Neural progenitor cell (in vitro differentiated cells): ENCODE measurements at regions not wholly inside any gene's neighbourhood (a gene's known extent, or its start where the extent isn't known, plus 50 kb on each side); places are given as distances from the start of the nearest gene placed in this dataset.

Experiments
- DNase-seq: peaks from one replicate; pipeline ENCODE4 v3.0.0-alpha.2; 2016; ENCODE audit warnings: low spot score
- H2AFZ ChIP-seq: fragments of 200-600 bp; sonication (generic); replicated peaks from 2 replicates; pipeline ENCODE4 v1.6.1; 2016; ENCODE audit warnings: antibody characterized with exemption
- H3F3A ChIP-seq: fragments of 200-600 bp; sonication (generic); 2 replicates; pipeline ENCODE4 v1.6.1; 2016; ENCODE audit warnings: antibody characterized with exemption, low read depth
- H3K27ac ChIP-seq: fragments of 200-600 bp; sonication (generic); 2 replicates; pipeline ENCODE4 v1.5.1; 2016; ENCODE audit warnings: mild to moderate bottlenecking
- H3K27me3 ChIP-seq: fragments of 200-600 bp; sonication (generic); 2 replicates; pipeline ENCODE4 v1.6.1; 2016; ENCODE audit warnings: mild to moderate bottlenecking, moderate library complexity
- H3K36me3 ChIP-seq: fragments of 200-600 bp; sonication (generic); 2 replicates; pipeline ENCODE4 v1.5.1; 2016
- H3K4me1 ChIP-seq: fragments of 200-600 bp; sonication (generic); 2 replicates; pipeline ENCODE4 v1.6.1; 2016; ENCODE audit warnings: mixed run types
- H3K4me2 ChIP-seq: fragments of 200-600 bp; sonication (generic); 2 replicates; pipeline ENCODE4 v1.6.1; 2016
- H3K4me3 ChIP-seq: fragments of 200-600 bp; sonication (generic); 2 replicates; pipeline ENCODE4 v1.5.1; 2016
- H3K79me2 ChIP-seq: fragments of 200-600 bp; sonication (generic); 2 replicates; pipeline ENCODE4 v1.6.1; 2016; ENCODE audit warnings: low read depth
- H3K9ac ChIP-seq: fragments of 200-600 bp; sonication (generic); 2 replicates; pipeline ENCODE4 v1.6.1; 2016
- H3K9me3 ChIP-seq: fragments of 200-600 bp; sonication (generic); 2 replicates; pipeline ENCODE4 v1.5.1; 2016; ENCODE audit warnings: low read depth
- H4K20me1 ChIP-seq: fragments of 200-600 bp; sonication (generic); 2 replicates; pipeline ENCODE4 v1.6.1; 2016; ENCODE audit warnings: low read depth
- H3K27ac Mint-ChIP-seq: 3 replicates; pipeline ENCODE4 v1.8.0; 2021; ENCODE audit warnings: mixed read lengths
- H3K27me3 Mint-ChIP-seq: 2 replicates; pipeline ENCODE4 v1.8.0; 2022; ENCODE audit warnings: low read depth, mild to moderate bottlenecking, inconsistent platforms, moderate library complexity, mixed read lengths; ENCODE audit not compliant: insufficient read depth
- H3K36me3 Mint-ChIP-seq: 3 replicates; pipeline ENCODE4 v1.8.0; 2021; ENCODE audit warnings: mixed read lengths
- H3K4me1 Mint-ChIP-seq: 3 replicates; pipeline ENCODE4 v1.8.0; 2021; ENCODE audit warnings: mixed read lengths
- H3K4me3 Mint-ChIP-seq: 3 replicates; pipeline ENCODE4 v1.8.0; 2021; ENCODE audit warnings: mild to moderate bottlenecking, moderate library complexity, mixed read lengths
- H3K9me3 Mint-ChIP-seq: 3 replicates; pipeline ENCODE4 v1.8.0; 2020; ENCODE audit warnings: mixed read lengths
- EZH2 ChIP-seq: fragments of 200-600 bp; sonication (generic); IDR thresholded peaks from 2 replicates; pipeline ENCODE4 v1.6.1; 2017; ENCODE audit warnings: antibody characterized with exemption, mild to moderate bottlenecking, moderate library complexity
- EZH2phosphoT487 ChIP-seq: fragments of 200-600 bp; sonication (generic); IDR thresholded peaks from 2 replicates; pipeline ENCODE4 v1.6.1; 2017; ENCODE audit warnings: antibody characterized with exemption
- TF ChIP-seq, protein P1 (sequence below): fragments of 200-600 bp; sonication (generic); IDR thresholded peaks from 2 replicates; pipeline ENCODE4 v1.5.1; 2017; ENCODE audit warnings: antibody characterized with exemption, mild to moderate bottlenecking

DNA sequence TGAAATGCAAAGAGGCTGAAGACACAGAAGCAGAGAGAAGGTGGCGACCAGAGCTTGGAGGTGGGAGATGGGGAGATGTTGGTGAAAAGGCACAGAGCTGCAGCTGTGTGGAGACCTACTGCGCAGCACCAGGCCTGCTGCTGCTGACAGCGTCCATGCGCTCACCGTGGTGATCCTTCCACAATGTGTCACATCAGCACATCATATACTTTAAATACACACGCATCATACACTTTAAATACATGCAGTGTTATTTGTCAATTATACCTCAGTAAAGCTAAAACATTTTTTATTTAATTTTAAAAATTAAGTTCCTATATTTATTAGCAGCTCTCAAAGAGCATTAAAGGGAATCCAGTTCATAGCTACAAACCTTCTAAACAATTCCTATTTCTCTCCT lies 200.9 kb downstream of the TTLL2 start:
- no peak overlapping the region for H3K4me3 ChIP-seq
- no peaks in the 10 kb centered on the region for H4K20me1 ChIP-seq
- peaks cover 11% of the 10 kb centered on the region for H3K4me1 ChIP-seq
- no peak overlapping the region for H2AFZ ChIP-seq
- no peaks in the 10 kb centered on the region for H3K27me3 ChIP-seq
- TF ChIP-seq EZH2phosphoT487 (no peak), EZH2 (no peak)
- TF ChIP-seq, protein P1, sequence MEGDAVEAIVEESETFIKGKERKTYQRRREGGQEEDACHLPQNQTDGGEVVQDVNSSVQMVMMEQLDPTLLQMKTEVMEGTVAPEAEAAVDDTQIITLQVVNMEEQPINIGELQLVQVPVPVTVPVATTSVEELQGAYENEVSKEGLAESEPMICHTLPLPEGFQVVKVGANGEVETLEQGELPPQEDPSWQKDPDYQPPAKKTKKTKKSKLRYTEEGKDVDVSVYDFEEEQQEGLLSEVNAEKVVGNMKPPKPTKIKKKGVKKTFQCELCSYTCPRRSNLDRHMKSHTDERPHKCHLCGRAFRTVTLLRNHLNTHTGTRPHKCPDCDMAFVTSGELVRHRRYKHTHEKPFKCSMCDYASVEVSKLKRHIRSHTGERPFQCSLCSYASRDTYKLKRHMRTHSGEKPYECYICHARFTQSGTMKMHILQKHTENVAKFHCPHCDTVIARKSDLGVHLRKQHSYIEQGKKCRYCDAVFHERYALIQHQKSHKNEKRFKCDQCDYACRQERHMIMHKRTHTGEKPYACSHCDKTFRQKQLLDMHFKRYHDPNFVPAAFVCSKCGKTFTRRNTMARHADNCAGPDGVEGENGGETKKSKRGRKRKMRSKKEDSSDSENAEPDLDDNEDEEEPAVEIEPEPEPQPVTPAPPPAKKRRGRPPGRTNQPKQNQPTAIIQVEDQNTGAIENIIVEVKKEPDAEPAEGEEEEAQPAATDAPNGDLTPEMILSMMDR = no peak
- no peaks in the 10 kb centered on the region for H3K36me3 ChIP-seq
- H3K9ac ChIP-seq = no peak overlapping the region
- no peak overlapping the region for H3K4me2 ChIP-seq
- no peak for DNase-seq
- H3K9me3 Mint-ChIP-seq = no peaks in the 10 kb centered on the region
- H3K4me3 Mint-ChIP-seq = no peak overlapping the region
- H3K79me2 ChIP-seq = no peaks in the 10 kb centered on the region
- peaks cover 46% of the 10 kb centered on the region for H3K4me1 Mint-ChIP-seq
- H3K9me3 ChIP-seq = no peaks in the 10 kb centered on the region
- peaks cover 9% of the 10 kb centered on the region for H3K27me3 Mint-ChIP-seq
- no peaks in the 10 kb centered on the region for H3K36me3 Mint-ChIP-seq
- no peaks in the 10 kb centered on the region for H3F3A ChIP-seq
- H3K27ac ChIP-seq = no peak overlapping the region
- peak overlapping the region; percentile 85 for H3K27ac Mint-ChIP-seq

DNA sequence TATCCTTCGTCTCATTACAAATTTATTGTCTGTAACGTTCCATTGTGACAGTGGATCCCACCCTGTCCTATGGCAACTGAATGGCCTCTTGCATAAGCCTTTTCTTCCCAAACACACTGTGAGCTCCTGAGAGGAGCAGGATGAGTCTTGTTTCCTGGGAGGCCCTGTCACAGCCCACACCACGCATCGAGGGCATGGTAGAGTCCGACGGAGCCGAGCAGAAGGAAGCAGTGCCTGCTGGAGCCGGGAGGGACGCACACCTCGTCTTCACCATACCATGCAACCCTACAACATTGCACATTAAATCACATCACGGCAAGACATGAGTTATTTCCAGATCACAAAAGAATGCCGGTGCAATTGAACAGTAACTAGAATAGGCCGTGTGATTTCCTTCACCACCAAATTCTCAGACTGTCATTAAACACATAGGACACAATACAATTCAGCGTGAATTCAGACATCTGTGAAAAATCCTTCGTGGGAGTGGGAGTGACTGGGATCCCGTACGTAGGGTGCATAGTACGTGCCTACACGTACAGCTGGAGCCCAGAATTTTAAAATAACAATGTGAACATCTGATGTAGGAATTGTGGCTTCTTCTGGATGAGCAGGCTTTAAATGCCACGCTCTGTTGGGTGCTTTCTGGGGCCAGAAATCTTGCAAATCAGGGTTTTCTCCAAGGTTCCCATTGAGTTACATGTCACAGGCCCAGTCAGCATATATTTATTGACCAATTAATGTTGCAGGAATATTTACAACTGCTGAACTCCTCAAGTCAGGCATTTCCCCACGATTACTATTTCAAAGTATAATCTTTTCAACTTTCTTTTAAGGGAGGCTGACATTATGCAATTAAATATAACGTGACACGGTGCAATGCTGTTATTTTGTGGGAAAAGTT lies 201.8 kb downstream of the TTLL2 start:
- Histone ChIP-seq H3K27ac (no peak overlapping the region), H3K36me3 (no peaks in the 10 kb centered on the region), H3K9me3 (no peaks in the 10 kb centered on the region), H2AFZ (peak overlapping the region; percentile 50), H3K4me3 (no peak overlapping the region), H3K79me2 (no peaks in the 10 kb centered on the region), H3K4me2 (no peak overlapping the region), H3K9ac (no peak overlapping the region), H3F3A (no peaks in the 10 kb centered on the region), H3K27me3 (no peaks in the 10 kb centered on the region), H4K20me1 (no peaks in the 10 kb centered on the region), H3K4me1 (peaks cover 14% of the 10 kb centered on the region)
- Mint-ChIP-seq H3K27me3 (peaks cover 10% of the 10 kb centered on the region), H3K4me1 (peaks cover 55% of the 10 kb centered on the region), H3K36me3 (no peaks in the 10 kb centered on the region), H3K27ac (peak overlapping the region; percentile 73), H3K9me3 (peaks cover 1% of the 10 kb centered on the region), H3K4me3 (no peak overlapping the region)
- no peak for TF ChIP-seq EZH2
- TF ChIP-seq, protein P1 = no peak
- no peak for TF ChIP-seq EZH2phosphoT487
- DNase-seq = no peak

DNA sequence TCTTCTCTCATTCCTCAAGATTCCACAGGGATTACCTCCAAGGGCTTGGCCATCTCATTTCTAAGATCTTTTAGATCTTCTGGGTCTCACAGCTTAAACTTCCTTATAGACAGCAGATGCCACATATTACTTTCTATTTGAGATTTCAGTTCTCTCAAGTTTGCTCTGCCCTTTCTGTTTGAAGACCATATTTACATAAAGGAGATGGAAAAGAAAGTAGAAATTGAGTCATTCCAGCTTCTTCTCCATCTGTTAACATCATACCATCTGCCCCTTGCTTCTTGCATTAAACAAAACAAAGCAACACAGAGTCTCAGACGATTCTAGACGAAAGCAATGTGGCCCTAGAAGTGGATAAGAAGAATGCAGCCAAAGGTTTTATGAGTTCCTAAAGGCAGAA lies 203.4 kb downstream of the TTLL2 start:
- TF ChIP-seq, protein P1 = no peak
- no peak for TF ChIP-seq EZH2phosphoT487
- TF ChIP-seq EZH2 = no peak
- H3K36me3 ChIP-seq = no peaks in the 10 kb centered on the region
- no peaks in the 10 kb centered on the region for H3K27me3 ChIP-seq
- H3F3A ChIP-seq = peaks cover 4% of the 10 kb centered on the region
- no peaks in the 10 kb centered on the region for H4K20me1 ChIP-seq
- H2AFZ ChIP-seq = no peak overlapping the region
- Mint-ChIP-seq H3K9me3 (peaks cover 2% of the 10 kb centered on the region), H3K4me1 (peaks cover 69% of the 10 kb centered on the region), H3K4me3 (no peak overlapping the region), H3K27ac (no peak overlapping the region), H3K36me3 (no peaks in the 10 kb centered on the region), H3K27me3 (peaks cover 8% of the 10 kb centered on the region)
- no peak for DNase-seq
- no peak overlapping the region for H3K27ac ChIP-seq
- H3K4me2 ChIP-seq = no peak overlapping the region
- H3K9me3 ChIP-seq = no peaks in the 10 kb centered on the region
- H3K4me3 ChIP-seq = no peak overlapping the region
- no peaks in the 10 kb centered on the region for H3K79me2 ChIP-seq
- H3K4me1 ChIP-seq = peaks cover 24% of the 10 kb centered on the region
- no peak overlapping the region for H3K9ac ChIP-seq
